HG02678 (cell line): ENCODE measurements at regions not wholly inside any gene's neighbourhood (a gene's known extent, or its start where the extent isn't known, plus 50 kb on each side); places are given as distances from the start of the nearest gene placed in this dataset.
"Not testable (repeated sequence)": the region's sequence is repeated elsewhere in the genome, so short reads cannot be mapped to it uniquely, and the experiment has no call there.

Experiments used
- ATAC-seq: cut with Tn5 transposase; IDR thresholded peaks from one replicate; pipeline ENCODE4 v1.9.1; 2021; ENCODE audit warnings: mild to moderate bottlenecking, moderate library complexity; ENCODE audit not compliant: unreplicated experiment

- ATAC-seq = no peak
These were observed 164.6 kb upstream of the ARHGEF26 start for GRCh38 chr3:153956613-153957012.

- no peak for ATAC-seq
These were observed 163.8 kb upstream of the ARHGEF26 start for GRCh38 chr3:153957421-153957820.

- ATAC-seq = no peak
These were observed 162.3 kb upstream of the ARHGEF26 start for GRCh38 chr3:153958635-153959595.

GRCh38 chr3:153960458-153961074 is 160.6 kb upstream of the ARHGEF26 start:
- ATAC-seq = no peak

- ATAC-seq = no peak
These were observed 159.7 kb upstream of the ARHGEF26 start for GRCh38 chr3:153961494-153961893.

GRCh38 chr3:153963012-153963411 is 158.2 kb upstream of the ARHGEF26 start:
- no peak for ATAC-seq

- peak; percentile 49 for ATAC-seq
These were observed 153.9 kb upstream of the ARHGEF26 start for GRCh38 chr3:153967260-153967659.

- peak; percentile 30 for ATAC-seq
These were observed 151.1 kb upstream of the ARHGEF26 start for GRCh38 chr3:153970047-153970446.

GRCh38 chr3:153970741-153971347 is 150.3 kb upstream of the ARHGEF26 start:
- ATAC-seq = no peak

- peak; percentile 72 for ATAC-seq
These were observed 148.3 kb upstream of the ARHGEF26 start for GRCh38 chr3:153972862-153973261.

GRCh38 chr3:153973722-153974265 is 147.4 kb upstream of the ARHGEF26 start:
- ATAC-seq = peak; percentile 57

GRCh38 chr3:153974614-153975013 is 146.6 kb upstream of the ARHGEF26 start:
- no peak for ATAC-seq

GRCh38 chr3:153976891-153977554 is 144.2 kb upstream of the ARHGEF26 start:
- ATAC-seq = no peak

- no peak for ATAC-seq
These were observed 143.2 kb upstream of the ARHGEF26 start for GRCh38 chr3:153978006-153978405.

GRCh38 chr3:153979418-153980251 is 141.6 kb upstream of the ARHGEF26 start:
- ATAC-seq = no peak

GRCh38 chr3:153980252-153980590 is 141.0 kb upstream of the ARHGEF26 start:
- ATAC-seq = no peak

- not testable (repeated sequence) for ATAC-seq
These were observed 123.8 kb upstream of the ARHGEF26 start for GRCh38 chr3:153997364-153997763.

- no peak for ATAC-seq
These were observed 117.5 kb upstream of the ARHGEF26 start for GRCh38 chr3:154003649-154004048.

GRCh38 chr3:154011036-154011435 is 110.2 kb upstream of the ARHGEF26 start:
- ATAC-seq = no peak

- ATAC-seq = no peak
These were observed 107.5 kb upstream of the ARHGEF26 start for GRCh38 chr3:154013736-154014135.
